ENCODE measurements at regions not wholly inside any gene's neighbourhood (a gene's known extent, or its start where the extent isn't known, plus 50 kb on each side); places are given as distances from the start of the nearest gene placed in this dataset.

GRCh38 chr2:3033315-3033714, 344.3 kb downstream of the EIPR1 start:
- TF ChIP-seq CTCF (IDR thresholded peaks at IDR 0.05 in 8 of 11, conservative IDR thresholded peaks at IDR 0.05 in 3 of 11) (no peak), POLR2AphosphoS5 (IDR thresholded peaks at IDR 0.05) (no peak)

All from spleen (tissue), 7 donors.